Upper lobe of left lung (tissue), 4 donors: ENCODE measurements at regions not wholly inside any gene's neighbourhood (a gene's known extent, or its start where the extent isn't known, plus 50 kb on each side); places are given as distances from the start of the nearest gene placed in this dataset.

Experiments
- POLR2A ChIP-seq, 4 donors: fragments of 450-650 bp; IDR thresholded peaks; one replicate each; pipeline ENCODE4 v1.5.1; 2016 to 2017; ENCODE audit warnings: antibody characterized with exemption in 4 of 4, mild to moderate bottlenecking in 2 of 4
- POLR2AphosphoS5 ChIP-seq, 2 donors: sonication (generic); formaldehyde crosslinking; IDR thresholded peaks; one replicate each; pipeline ENCODE4 v1.5.1; 2017; ENCODE audit warnings: antibody characterized with exemption in 2 of 2

DNA sequence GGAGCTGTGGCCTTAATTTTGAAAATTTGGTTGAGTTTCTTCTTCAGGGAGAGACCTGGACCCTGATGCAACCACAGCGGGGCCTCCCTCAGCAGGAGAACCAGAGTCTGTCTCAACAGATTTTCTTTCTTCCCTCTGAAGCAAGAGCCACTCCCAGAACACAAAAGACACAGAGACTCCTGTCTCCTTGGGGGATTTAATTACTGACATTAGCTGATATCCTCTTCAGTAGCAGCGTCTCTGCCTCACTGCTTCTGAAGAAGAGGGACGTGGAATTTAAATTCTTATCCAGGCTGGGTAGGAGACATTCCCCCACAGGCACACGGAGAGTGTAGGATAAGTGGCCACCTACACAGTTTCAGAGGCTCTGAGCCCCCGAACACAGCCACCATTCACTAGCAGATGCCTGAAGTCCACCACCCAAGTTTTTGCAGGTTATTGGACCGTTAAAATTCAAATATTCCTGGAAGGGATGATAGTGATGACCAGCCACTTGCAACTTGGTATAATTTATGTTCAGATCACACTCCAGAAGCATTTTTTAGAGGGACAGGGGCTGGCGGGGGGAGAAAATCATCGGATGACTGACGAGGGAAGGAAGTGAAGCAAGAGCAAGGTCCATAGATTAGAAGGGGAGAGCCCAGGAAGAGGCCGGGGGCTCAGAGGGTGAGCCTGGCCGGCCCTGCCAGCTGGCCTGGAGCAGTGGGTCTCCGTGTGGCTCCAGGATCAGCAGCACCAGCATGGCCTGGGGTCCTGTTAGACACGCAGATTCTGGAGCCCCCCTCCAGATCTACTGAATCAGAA lies 109.7 kb downstream of the BDH1 start:
- no peak for TF ChIP-seq POLR2A (IDR thresholded peaks at IDR 0.05)
- no peak for TF ChIP-seq POLR2AphosphoS5 (IDR thresholded peaks at IDR 0.05)
